OCI-M2 (cell line): ENCODE measurements at regions not wholly inside any gene's neighbourhood (a gene's known extent, or its start where the extent isn't known, plus 50 kb on each side); places are given as distances from the start of the nearest gene placed in this dataset.

Experiments used
- DNase-seq: peaks from one replicate; lab custom pipeline; 2025; ENCODE audit not compliant: unreplicated experiment; lab: John Stamatoyannopoulos, UW

DNA sequence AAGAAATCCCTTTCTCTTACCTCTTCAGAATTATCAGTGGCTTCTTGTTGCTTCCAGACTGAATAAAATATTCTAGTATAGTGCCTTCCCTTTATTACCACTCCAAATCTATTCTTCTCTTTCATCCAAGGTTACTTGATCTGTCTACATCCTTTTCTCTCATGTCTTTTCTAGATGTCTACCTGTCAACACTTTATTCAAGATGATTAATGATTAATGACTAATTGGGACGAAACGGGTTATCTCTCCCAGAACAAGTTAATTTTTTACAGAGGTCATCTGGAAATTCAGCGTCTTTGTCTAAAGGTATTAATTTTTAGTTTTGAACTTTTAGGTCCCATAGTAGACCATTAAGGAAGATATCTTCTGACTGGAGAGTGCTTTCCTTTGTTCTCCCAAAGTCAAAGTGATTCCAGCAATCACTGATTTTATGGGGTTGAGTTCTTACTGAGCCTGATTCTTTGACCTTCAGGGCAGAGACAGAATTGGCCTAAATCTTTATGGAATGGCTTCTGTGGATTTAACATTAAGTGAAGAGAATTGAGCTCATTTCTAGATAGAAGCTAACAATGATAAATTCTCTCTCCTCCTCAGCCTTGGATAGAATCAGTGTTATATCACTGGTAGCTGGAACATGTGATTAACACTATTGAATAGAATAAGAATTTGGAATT, 335.4 kb upstream of the TEX13C start:
- no peak for DNase-seq

DNA sequence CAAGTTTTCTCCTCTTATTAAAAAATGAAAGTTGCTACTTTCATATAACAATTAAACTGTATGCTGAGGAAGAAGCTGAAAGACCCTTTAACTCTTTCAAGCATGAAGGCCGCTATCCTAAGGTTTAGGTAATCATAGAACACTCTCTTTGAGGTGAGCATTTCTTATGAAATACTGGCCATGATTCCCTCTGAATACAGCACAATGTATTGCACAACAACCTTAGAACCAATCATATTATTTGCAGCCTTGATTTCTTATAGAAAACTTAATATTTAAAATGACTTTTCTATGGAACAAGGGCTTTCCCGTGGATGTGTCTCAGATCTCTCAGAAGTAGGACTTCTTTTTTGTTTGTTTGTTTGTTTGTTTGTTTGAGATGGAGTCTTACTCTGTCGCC, 333.4 kb upstream of the TEX13C start:
- DNase-seq = no peak

DNA sequence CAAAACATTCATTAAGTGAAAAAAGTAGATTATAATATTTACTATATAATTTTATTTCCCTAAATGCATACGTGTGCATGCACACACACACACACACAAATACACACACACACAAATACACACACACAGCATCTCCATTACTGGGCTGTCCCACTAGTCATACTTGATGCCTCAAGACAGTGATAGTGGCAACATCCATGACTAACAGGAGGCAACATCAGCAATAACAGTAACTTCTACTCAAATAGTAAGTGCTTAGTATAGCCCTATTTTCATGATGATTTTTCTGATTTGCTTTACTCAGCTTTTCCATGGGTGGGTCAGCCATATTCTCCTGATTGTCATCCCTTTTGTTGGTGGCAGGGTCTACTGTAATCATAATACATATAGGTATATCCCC, 325.9 kb upstream of the TEX13C start:
- no peak for DNase-seq

- DNase-seq = no peak
Measured at GRCh38 chrX:124994404-124994803, 325.3 kb upstream of the TEX13C start.

GRCh38 chrX:125003746-125004446, 315.8 kb upstream of the TEX13C start:
- no peak for DNase-seq

- DNase-seq = no peak
Measured at GRCh38 chrX:125004799-125005198, 314.9 kb upstream of the TEX13C start.

DNA sequence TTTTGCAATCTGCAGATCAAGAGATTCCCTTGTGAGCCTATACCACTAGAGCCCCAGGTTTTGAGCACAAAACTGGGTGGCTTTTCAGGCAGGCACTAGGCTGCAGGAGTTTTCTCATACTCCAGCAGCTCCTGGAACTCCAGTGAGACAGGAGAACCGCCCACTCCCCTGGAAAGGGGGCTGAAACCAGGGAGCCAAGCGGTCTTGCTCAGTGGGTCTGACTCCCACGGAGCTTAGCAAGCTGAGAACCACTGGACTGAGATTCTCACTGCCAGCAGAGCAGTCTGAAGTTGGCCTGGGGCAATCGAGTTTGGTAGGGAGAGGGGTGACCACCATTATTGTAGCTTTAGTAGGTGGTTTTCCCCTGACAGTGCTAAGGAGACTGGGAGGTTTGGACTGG, 313.8 kb upstream of the TEX13C start:
- no peak for DNase-seq

GRCh38 chrX:125006704-125007103, 313.0 kb upstream of the TEX13C start:
- no peak for DNase-seq

GRCh38 chrX:125012585-125012984, 307.1 kb upstream of the TEX13C start:
- no peak for DNase-seq

DNA sequence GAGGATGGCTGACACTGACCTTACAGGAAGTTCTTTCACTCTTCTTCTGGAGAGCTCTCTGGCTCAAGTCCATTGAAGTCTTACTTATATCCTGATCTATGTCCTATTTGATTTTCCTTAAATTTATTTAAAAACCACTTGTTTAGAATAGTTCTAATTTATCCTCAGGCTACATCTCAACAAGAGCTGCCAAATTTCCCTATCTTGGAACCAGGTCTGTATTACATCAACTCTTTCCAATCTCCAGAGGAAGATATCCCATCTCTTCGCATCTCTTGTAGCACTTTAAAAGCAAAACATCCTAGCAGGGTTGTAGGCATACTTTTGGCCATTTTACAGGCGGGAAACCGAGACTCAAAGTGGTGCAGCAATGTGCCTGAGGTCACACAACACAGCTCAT, 290.5 kb upstream of the TEX13C start:
- DNase-seq = no peak
